ENCODE measurements at regions not wholly inside any gene's neighbourhood (a gene's known extent, or its start where the extent isn't known, plus 50 kb on each side); places are given as distances from the start of the nearest gene placed in this dataset.

DNA sequence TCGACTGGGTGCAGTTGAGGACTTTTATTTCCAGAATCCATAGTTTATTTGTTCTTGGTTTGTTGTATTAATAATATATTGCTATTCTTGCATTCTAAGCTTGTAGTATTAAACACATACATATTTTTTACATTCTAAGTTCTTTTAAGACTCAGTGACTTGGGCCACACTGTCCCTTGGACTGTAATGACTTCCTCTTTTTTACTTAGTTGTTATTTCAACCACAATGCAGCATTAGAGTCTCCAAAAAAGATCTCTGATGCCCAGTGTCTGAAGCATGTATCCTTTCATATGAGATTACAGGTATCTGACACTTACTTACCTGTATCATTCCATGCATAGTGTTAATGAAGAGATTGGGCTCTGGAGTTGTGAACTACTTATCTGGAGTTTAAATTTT, 864.9 kb upstream of the PCDH20 start:
- Histone ChIP-seq H3K27me3 (replicated peaks; ENCODE audit: insufficient read depth) (no peaks in the 10 kb centered on the region), H3K4me3 (no peak overlapping the region), H3K36me3 (no peaks in the 10 kb centered on the region), H3K27ac (no peak overlapping the region), H3K9me3 (no peaks in the 10 kb centered on the region), H3K4me1 (ENCODE audit: control insufficient read depth in 1 of 2, low read depth in 2 of 2) (no peaks in the 10 kb centered on the region)
- ATAC-seq (ENCODE audit: insufficient number of reproducible peaks, low FRiP score, low read depth) = no peak
- no peak for DNase-seq (ENCODE audit: low spot score)
- TF ChIP-seq, protein P1, sequence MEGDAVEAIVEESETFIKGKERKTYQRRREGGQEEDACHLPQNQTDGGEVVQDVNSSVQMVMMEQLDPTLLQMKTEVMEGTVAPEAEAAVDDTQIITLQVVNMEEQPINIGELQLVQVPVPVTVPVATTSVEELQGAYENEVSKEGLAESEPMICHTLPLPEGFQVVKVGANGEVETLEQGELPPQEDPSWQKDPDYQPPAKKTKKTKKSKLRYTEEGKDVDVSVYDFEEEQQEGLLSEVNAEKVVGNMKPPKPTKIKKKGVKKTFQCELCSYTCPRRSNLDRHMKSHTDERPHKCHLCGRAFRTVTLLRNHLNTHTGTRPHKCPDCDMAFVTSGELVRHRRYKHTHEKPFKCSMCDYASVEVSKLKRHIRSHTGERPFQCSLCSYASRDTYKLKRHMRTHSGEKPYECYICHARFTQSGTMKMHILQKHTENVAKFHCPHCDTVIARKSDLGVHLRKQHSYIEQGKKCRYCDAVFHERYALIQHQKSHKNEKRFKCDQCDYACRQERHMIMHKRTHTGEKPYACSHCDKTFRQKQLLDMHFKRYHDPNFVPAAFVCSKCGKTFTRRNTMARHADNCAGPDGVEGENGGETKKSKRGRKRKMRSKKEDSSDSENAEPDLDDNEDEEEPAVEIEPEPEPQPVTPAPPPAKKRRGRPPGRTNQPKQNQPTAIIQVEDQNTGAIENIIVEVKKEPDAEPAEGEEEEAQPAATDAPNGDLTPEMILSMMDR (IDR thresholded peaks at IDR 0.05) = no peak

DNA sequence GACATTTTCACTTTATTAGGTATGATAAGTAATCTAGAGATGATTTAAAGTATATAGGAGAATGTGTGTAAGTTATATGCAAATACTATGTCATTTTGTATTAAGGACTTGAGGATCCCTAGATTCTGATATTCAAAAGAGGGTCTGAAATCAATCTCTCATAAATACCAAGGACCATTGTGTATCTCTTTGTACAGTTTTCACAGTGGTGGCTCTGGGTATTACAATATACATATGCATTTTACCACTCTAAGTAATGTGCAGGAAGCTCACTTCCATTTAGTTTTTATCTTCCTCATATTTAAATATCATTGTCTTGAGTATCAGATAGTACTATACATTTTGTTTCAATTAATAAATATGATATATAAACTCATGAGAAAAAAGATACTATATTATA, 862.6 kb upstream of the PCDH20 start:
- no peaks in the 10 kb centered on the region for H3K4me1 ChIP-seq (ENCODE audit: control insufficient read depth in 1 of 2, low read depth in 2 of 2)
- DNase-seq (ENCODE audit: low spot score) (no peak), ATAC-seq (ENCODE audit: insufficient number of reproducible peaks, low FRiP score, low read depth) (no peak)
- H3K27ac ChIP-seq = no peak overlapping the region
- no peaks in the 10 kb centered on the region for H3K9me3 ChIP-seq
- no peaks in the 10 kb centered on the region for H3K27me3 ChIP-seq (replicated peaks; ENCODE audit: insufficient read depth)
- H3K4me3 ChIP-seq = no peak overlapping the region
- TF ChIP-seq, protein P1 (IDR thresholded peaks at IDR 0.05) = no peak
- no peaks in the 10 kb centered on the region for H3K36me3 ChIP-seq

DNA sequence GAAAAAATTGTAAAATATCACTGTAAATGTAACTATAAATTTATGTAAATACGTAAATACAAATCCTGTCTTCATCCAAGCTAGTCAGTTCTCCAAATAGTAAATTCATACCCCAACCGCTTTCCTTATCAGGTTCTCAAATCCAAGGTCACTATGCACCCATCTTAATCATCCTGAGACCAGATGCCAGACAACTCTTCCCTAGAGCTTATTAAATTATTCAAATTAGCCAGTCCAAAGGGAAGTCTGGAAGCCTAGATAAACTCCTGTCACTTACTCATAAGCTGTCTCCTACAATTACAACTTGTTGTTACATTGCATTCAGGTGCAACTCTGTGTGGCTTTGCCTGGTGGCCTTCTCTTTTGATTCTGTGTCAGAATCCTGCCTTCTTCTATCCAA, 836.1 kb upstream of the PCDH20 start:
- Histone ChIP-seq H3K4me1 (ENCODE audit: control insufficient read depth in 1 of 2, low read depth in 2 of 2) (no peaks in the 10 kb centered on the region), H3K9me3 (no peaks in the 10 kb centered on the region), H3K36me3 (no peaks in the 10 kb centered on the region), H3K4me3 (no peak overlapping the region), H3K27ac (no peak overlapping the region), H3K27me3 (replicated peaks; ENCODE audit: insufficient read depth) (no peaks in the 10 kb centered on the region)
- ATAC-seq (ENCODE audit: insufficient number of reproducible peaks, low FRiP score, low read depth) = no peak
- no peak for DNase-seq (ENCODE audit: low spot score)
- TF ChIP-seq, protein P1 (IDR thresholded peaks at IDR 0.05) = no peak

DNA sequence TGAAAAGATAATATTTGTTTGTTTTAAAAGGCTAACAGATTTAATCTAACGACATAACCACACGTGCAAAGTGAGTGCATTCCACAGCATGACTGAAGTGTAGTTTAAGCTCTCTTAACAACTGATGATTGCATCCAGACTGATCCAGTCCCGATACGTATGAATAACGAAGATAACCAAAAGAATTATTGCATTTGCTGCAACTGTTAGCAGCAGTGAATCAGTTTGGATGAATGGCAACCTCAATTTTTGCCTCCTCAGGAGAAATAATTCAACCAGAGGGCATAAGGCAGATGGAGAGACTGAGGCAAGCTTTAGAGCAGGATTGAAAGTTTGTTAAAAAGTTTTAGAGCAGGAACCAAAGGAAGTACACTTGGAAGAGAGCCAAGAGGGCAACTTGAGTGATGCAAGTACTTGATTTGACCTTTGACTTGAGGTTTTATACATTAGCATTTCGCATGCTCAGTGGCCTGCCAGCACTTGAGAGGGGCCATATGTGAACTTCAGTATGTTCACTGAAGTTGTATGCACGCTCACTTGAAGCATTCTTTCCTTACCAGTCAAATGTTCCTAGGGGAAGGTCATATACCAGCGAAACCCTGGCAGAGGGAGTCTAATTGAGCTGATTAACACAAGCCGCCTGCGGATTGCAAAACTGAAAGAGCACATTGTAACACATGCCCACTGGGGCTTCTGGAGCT, 835.0 kb upstream of the PCDH20 start:
- Histone ChIP-seq H3K27ac (no peak overlapping the region), H3K27me3 (replicated peaks; ENCODE audit: insufficient read depth) (no peaks in the 10 kb centered on the region), H3K9me3 (no peaks in the 10 kb centered on the region), H3K4me1 (ENCODE audit: control insufficient read depth in 1 of 2, low read depth in 2 of 2) (no peaks in the 10 kb centered on the region), H3K36me3 (no peaks in the 10 kb centered on the region), H3K4me3 (no peak overlapping the region)
- TF ChIP-seq, protein P1 (IDR thresholded peaks at IDR 0.05) = no peak
- ATAC-seq (ENCODE audit: insufficient number of reproducible peaks, low FRiP score, low read depth) = no peak
- no peak for DNase-seq (ENCODE audit: low spot score)

DNA sequence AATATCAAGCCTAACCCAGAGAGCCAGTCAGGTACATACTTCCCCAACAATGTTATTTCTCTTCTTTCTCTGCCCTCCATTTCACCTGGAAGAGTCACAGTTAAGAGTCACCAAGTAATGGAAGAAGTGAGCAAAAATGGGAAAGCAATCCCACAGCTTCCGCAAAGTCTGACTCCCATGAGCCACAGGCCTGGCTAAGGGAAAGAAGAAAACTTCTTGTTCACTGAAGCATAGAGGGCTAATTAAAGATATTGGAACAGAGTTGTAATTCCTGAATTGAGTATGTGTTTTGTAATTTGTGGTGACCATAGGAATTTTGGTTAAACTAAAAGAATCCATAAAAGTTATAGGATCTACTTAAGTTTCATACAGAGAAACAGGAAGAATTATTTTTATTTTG, 830.9 kb upstream of the PCDH20 start:
- TF ChIP-seq, protein P1 (IDR thresholded peaks at IDR 0.05) = no peak
- H3K4me1 ChIP-seq (ENCODE audit: control insufficient read depth in 1 of 2, low read depth in 2 of 2) = no peaks in the 10 kb centered on the region
- H3K27me3 ChIP-seq (replicated peaks; ENCODE audit: insufficient read depth) = no peaks in the 10 kb centered on the region
- no peak for ATAC-seq (ENCODE audit: insufficient number of reproducible peaks, low FRiP score, low read depth)
- no peak for DNase-seq (ENCODE audit: low spot score)
- H3K4me3 ChIP-seq = no peak overlapping the region
- H3K36me3 ChIP-seq = no peaks in the 10 kb centered on the region
- H3K9me3 ChIP-seq = no peaks in the 10 kb centered on the region
- no peak overlapping the region for H3K27ac ChIP-seq
